Psoas muscle (tissue), 7 donors: ENCODE measurements at regions not wholly inside any gene's neighbourhood (a gene's known extent, or its start where the extent isn't known, plus 50 kb on each side); places are given as distances from the start of the nearest gene placed in this dataset.
A peak's percentile ranks its signal among the peaks of the same experiment; 100 is the strongest.

Experiments
- ATAC-seq, 4 donors: fragments of 200-7000 bp; cut with Tn5 transposase; one replicate each; pipeline ENCODE4 v1.9.1; 2020; ENCODE audit warnings: moderate library complexity in 3 of 4, mild to moderate bottlenecking in 2 of 4
- DNase-seq, 2 donors: peaks; one replicate each; pipeline ENCODE4 v3.0.0-alpha.2; 2020
- H3K27ac ChIP-seq: fragments of 200-600 bp; one replicate; pipeline ENCODE4 v1.8.0; 2022
- H3K27me3 ChIP-seq, 3 donors: fragments of 200-600 bp in 1 of 3; one replicate each; pipeline versions ENCODE4 v1.6.1 to v1.8.0; 2013 to 2022; ENCODE audit warnings: low read length in 2 of 3, mild to moderate bottlenecking in 2 of 3, moderate library complexity in 1 of 3; ENCODE audit not compliant: insufficient read depth in 3 of 3
- H3K36me3 ChIP-seq, 2 donors: fragments of 200-600 bp in 1 of 2; one replicate each; pipeline versions ENCODE4 v1.6.1 to v1.8.0; 2013 to 2022; ENCODE audit warnings: low read depth in 1 of 2, mild to moderate bottlenecking in 1 of 2, moderate library complexity in 1 of 2; ENCODE audit not compliant: insufficient read depth in 1 of 2
- H3K4me1 ChIP-seq: fragments of 200-600 bp; one replicate; pipeline ENCODE4 v1.8.0; 2022
- H3K4me3 ChIP-seq: fragments of 200-600 bp; one replicate; pipeline ENCODE4 v1.8.0; 2022; ENCODE audit warnings: mild to moderate bottlenecking
- H3K9me3 ChIP-seq: fragments of 200-600 bp; one replicate; pipeline ENCODE4 v1.8.0; 2022
- WGBS, 3 donors: extraction: QIAGEN DNeasy Blood & Tissue Kit; methylation state at CpG; one replicate each; pipeline versions ENCODE4 v1.1.6 to v1.1.7; 2013; 5-methylcytosine and 5-hydroxymethylcytosine counted together
- intact Hi-C, 2 donors: fragments of 100-400 bp; cut with DNase I; formaldehyde crosslinking; loops; one replicate each; pipeline versions ENCODE4 v1.11.0 to v1.14.2; 2022
- TF ChIP-seq, protein P1 (sequence below): fragments of 200-600 bp; IDR thresholded peaks from one replicate; pipeline ENCODE4 v1.8.0; 2022; ENCODE audit warnings: antibody characterized with exemption
- donor health status: healthy with polysubstance abuse.
- donor health status: DM: no; HTN: no; CAD: no; lungs with moderate emphysema.
- donor health status: Bipolar disorder and iron deficiency.
- donor health status: healthy.
- donor health status: DM: yes; HTN: yes; CAD: no.
- donor health status: DM: no; HTN: no; CAD: no.
- donor health status: DM: yes; HTN: yes; CAD: no.

DNA sequence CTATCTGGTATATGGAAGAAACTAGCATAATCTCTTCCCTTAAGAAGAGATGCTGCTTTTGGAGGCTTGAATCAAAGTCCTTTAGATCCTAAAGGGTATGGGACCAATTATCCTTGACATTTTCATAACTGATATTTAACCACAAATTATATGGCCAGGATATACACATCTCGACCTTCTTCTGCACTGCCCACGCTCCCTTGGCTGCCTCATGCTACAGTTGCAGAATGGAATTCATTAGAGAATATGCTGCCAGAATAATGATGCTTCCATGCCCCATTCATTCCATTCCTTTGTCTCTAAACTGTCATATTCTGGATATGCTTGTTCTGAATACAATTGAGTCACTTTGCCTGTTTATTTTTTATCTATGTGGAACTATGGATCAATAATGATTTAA is 157.1 kb upstream of the PACRGL start:
- ATAC-seq: no peak
- intact Hi-C loops: loop anchor here in 1 of 2 donors (10.0 kb wide), 1 partner anchor 118 kb away; no protein-coding TSS in a partner anchor
- no peaks in the 10 kb centered on the region for H3K9me3 ChIP-seq
- DNase-seq: no peak
- TF ChIP-seq, protein P1, sequence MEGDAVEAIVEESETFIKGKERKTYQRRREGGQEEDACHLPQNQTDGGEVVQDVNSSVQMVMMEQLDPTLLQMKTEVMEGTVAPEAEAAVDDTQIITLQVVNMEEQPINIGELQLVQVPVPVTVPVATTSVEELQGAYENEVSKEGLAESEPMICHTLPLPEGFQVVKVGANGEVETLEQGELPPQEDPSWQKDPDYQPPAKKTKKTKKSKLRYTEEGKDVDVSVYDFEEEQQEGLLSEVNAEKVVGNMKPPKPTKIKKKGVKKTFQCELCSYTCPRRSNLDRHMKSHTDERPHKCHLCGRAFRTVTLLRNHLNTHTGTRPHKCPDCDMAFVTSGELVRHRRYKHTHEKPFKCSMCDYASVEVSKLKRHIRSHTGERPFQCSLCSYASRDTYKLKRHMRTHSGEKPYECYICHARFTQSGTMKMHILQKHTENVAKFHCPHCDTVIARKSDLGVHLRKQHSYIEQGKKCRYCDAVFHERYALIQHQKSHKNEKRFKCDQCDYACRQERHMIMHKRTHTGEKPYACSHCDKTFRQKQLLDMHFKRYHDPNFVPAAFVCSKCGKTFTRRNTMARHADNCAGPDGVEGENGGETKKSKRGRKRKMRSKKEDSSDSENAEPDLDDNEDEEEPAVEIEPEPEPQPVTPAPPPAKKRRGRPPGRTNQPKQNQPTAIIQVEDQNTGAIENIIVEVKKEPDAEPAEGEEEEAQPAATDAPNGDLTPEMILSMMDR: no peak
- H3K4me3 ChIP-seq: no peak overlapping the region
- 39 to 61% (median 43%) methylated on average over 2 of the region's 2 CpGs for WGBS, 3 donors
- H3K36me3 ChIP-seq: no peaks in the 10 kb centered on the region
- no peak overlapping the region for H3K27ac ChIP-seq
- no peaks in the 10 kb centered on the region for H3K27me3 ChIP-seq
- H3K4me1 ChIP-seq: no peaks in the 10 kb centered on the region

DNA sequence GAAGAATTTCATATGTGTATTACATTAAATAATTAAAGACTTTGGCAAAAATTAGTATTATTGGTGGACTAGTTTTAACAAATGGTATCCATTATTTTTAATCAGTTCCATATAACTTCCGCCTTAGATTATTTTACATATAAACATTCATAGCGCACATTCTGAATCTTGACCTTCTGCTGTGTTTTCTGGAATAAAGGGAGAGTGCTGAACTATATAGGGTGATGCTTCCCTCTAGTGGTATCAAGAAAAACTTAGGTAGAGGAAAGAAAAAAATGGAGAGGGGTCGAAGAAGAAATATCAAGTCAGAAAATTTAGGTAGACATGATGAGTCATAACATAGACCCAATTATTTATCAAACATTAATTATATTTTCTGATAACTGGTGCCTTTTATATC is 155.6 kb upstream of the PACRGL start:
- Histone ChIP-seq H3K4me1 (no peaks in the 10 kb centered on the region), H3K4me3 (no peak overlapping the region), H3K27ac (no peak overlapping the region), H3K36me3 (no peaks in the 10 kb centered on the region), H3K9me3 (no peaks in the 10 kb centered on the region), H3K27me3 (no peaks in the 10 kb centered on the region)
- 43 to 44% (median 43%) methylated on average over 3 of the region's 3 CpGs for WGBS, 3 donors
- ATAC-seq: peak in 2 of 4 donors; percentile 48 to 53
- no peak for DNase-seq
- intact Hi-C loops: loop anchor here in 1 of 2 donors (10.0 kb wide), 1 partner anchor 120 kb away; no protein-coding TSS in a partner anchor
- TF ChIP-seq, protein P1: peak; percentile 45

DNA sequence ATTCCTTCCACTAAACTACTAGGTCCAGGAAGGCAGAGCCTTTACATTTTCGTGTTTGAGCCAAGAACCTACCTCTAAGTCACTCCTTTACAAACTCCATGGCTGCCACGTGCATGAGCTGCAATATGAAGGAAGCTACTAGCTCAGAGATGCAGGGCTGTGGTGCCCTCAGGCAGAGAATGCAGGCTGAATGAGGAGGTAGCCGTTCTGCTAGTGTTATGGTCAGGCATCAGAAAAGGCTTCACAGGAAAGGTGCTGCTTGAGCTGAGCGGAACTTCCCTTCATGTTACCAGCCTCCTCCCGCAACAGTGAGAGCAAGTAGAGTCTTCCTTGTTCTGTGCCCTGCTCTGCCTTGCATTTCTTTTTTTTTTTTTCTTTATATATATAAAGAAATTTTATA is 148.3 kb upstream of the PACRGL start:
- Histone ChIP-seq H3K4me1 (no peaks in the 10 kb centered on the region), H3K36me3 (no peaks in the 10 kb centered on the region), H3K27ac (no peak overlapping the region), H3K9me3 (no peaks in the 10 kb centered on the region), H3K27me3 (no peaks in the 10 kb centered on the region), H3K4me3 (no peak overlapping the region)
- intact Hi-C loops: no loop called here
- DNase-seq (no peak), ATAC-seq (no peak)
- TF ChIP-seq, protein P1: no peak
- WGBS, 3 donors: 71 to 78% (median 72%) methylated on average over 5 of the region's 5 CpGs

DNA sequence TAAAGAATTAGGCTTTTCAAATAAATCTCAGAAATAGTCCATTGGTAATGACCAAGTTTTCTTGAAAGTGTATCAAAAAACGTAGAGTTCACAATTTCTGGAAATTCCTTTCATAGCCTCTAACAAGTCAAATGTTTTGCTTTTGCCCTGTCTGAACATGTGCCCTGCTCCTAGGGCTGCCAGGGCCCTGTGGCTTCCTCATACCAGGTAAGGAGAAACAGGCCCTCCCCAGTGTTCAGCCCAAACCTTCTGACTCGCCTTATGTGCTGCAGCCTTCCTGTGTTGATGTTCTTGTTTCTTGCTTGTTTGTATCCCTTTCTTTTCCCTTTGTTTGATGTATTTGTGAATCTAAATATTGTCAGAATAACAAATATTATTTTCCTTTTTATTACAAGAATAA is 146.1 kb upstream of the PACRGL start:
- ATAC-seq (no peak), DNase-seq (no peak)
- intact Hi-C loops: no loop called here
- no peak overlapping the region for H3K4me3 ChIP-seq
- no peaks in the 10 kb centered on the region for H3K36me3 ChIP-seq
- TF ChIP-seq, protein P1: no peak
- H3K27ac ChIP-seq: no peak overlapping the region
- H3K27me3 ChIP-seq: no peaks in the 10 kb centered on the region
- H3K9me3 ChIP-seq: no peaks in the 10 kb centered on the region
- WGBS, 3 donors: 70 to 75% (median 75%) methylated on average over 2 of the region's 2 CpGs
- H3K4me1 ChIP-seq: no peaks in the 10 kb centered on the region

DNA sequence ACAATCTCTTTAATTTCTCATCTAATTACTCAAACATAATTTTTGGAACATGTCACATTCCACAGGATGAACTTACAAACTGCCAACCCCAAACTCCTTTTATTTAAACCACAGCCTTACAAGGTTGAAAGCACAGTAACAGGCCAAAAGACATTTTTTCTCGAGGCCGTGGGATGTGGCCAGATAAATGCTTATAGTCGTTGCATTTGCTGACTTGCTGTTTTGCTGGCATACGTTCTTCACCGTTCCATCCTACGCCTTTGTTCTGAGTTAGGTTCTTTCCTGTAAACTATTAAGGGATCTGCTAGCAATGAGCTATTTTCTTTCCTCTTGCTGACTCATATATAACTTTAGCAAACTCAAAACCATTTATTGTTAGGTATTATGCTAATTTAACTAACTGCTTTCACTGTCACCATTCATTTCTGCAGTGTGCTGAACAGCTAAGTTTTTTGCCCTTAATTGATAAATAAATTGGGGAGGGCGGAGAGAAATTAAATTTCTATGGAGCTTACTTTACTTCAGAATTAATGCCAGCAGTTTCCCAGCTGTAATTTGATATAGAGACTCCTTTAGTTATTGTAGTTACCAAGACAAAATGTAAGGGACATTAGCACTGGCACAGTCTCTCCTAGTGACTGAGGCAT is 135.1 kb upstream of the PACRGL start:
- TF ChIP-seq, protein P1: no peak
- Histone ChIP-seq H3K9me3 (no peaks in the 10 kb centered on the region), H3K27ac (no peak overlapping the region), H3K36me3 (peaks cover 0 to 6% of the 10 kb centered on the region in 2 donors), H3K27me3 (no peaks in the 10 kb centered on the region), H3K4me1 (no peaks in the 10 kb centered on the region), H3K4me3 (no peak overlapping the region)
- intact Hi-C loops: no loop called here
- WGBS, 3 donors: 33 to 53% (median 38%) methylated on average over 7 of the region's 7 CpGs
- ATAC-seq: no peak
- DNase-seq: no peak
